ENCODE measurements at regions not wholly inside any gene's neighbourhood (a gene's known extent, or its start where the extent isn't known, plus 50 kb on each side); places are given as distances from the start of the nearest gene placed in this dataset.

DNA sequence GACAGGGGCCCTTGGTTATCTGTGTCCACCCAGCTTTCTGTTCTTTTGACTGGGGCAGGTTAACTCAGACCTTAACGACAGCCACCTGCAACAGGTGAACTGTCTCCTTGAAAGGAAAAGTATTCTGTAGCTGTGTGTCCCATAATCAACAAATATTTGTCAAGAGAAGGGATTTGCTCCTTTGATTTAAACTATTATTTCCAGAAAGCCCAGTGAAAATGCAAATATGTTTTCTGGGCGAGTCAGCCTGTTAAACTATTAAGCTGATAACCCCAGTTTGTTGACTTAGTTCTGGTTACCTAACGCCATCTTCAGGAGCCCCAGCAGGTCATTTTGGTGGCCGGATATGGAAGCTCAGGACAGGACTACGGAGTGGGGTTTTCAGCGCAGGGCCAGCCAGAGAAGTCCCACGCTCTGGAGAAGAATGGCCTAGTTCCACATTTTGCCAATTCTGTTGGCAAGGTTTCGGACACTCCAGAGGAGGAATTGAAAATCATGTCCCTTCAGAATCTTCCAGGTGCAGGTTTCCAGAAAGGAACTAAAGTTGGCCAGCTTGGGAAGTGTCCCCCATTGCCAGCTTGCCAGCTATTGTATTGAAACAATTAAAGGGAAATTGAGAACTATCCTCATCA lies 54.5 kb downstream of the ADRA2A start:
- DNase-seq (ENCODE audit: low read depth), result no peak

DNA sequence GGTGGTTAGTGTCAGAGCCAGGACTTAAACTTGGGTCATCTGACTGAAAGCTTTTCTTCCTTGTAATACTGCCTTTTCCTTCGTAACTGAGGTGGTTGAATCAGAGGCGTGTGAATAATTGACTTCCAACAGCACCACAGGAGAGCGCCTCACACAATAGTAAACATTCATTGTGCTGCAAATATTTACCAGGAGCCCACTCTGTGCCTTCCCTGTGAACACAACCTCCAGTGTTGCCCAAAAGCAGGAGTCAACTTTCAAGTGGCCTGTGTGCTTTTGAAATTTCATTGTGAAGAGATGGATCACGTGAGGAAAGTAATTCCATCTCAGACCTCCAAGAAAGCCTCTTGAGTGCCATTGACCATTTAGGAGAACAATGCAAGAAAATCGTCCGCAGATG lies 60.2 kb downstream of the ADRA2A start:
- DNase-seq (ENCODE audit: low read depth), result no peak

DNA sequence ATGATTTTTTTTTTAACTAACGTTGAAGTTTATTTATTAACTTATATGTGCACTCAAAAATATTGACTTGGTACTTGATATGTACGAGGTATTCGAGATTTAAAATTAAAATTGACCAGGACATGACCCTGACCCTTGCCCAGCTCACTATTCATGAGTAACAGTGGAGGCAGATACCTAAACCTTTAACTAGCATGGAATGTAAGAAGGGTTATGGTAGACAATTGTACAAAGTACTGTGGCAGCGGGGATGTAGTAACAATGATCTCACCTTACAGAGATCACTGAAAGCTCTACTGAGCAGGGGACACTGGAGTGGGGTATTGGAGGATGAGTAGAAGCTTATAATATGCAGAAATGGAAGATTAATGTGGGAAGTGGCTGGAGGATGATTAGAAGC lies 60.8 kb downstream of the ADRA2A start:
- no peak for DNase-seq (ENCODE audit: low read depth)

DNA sequence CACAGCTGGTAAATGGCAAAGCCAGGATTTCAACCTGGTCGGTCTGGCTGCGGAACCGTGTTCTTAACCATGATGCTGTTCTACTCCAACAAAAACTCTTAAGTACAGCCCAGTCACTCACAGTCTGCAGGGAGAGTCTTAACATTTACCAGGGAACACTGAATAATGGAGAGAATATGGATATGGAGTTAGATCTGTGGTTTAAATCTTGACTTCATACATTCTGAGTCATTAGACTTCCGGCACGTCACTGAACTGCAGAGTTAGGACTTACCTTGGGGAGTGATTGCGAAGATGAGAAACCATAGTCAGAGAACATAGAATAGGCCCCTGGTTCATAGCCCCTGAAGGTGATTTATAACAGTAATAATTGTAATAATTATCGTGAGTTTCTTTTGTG lies 61.7 kb downstream of the ADRA2A start:
- DNase-seq (ENCODE audit: low read depth), result no peak

DNA sequence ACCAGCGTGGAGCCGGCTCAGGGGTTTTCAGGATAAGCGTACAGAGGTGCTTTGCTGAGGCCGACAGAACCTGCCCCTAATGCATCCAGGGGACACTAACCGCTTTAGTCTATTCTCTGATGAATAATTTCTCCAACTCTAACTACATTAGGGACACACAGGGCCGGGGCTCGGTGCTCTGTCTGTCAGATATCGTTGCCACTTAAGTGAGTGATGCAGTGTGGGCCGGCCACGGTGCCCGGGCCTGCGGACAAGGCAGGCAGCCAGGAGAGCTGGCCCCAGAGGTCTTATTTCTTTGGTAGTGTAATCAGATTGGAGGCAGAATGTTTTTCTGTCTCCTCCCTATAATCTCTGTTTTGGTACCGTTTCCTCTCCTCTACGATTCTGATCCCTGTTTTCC lies 62.7 kb downstream of the ADRA2A start:
- no peak for DNase-seq (ENCODE audit: low read depth)

DNA sequence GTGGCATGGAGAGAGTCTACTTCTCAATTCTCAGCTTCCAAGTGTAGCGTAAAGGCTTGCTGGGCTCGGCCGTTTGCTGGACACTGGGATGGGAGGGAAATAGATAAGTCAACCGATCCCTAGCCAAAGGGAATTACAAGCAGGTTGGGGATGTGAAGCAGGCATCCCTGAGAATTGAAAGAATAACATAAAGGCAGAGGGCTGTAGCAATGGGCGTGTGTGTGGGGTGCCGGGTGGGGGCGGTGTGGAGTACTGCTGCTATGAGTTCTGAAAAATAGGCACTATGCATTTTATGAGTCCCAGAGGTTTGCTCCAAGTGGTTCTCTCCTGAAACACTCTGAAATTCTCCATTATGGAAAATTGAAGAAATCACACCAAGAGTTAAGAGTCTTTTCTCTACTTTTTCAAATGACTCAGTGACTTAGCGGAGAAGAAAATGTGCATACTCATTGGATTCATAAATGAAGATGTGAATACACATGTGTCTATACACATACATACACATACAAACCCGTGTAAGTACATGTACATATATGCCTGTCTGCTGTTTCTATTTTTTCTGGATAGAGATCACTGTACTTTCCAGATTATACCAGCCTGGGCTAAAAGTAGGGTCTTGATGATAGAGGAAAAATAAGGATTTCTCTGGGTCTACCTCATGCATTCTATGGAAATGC lies 65.4 kb downstream of the ADRA2A start:
- DNase-seq (ENCODE audit: low read depth), result no peak

DNA sequence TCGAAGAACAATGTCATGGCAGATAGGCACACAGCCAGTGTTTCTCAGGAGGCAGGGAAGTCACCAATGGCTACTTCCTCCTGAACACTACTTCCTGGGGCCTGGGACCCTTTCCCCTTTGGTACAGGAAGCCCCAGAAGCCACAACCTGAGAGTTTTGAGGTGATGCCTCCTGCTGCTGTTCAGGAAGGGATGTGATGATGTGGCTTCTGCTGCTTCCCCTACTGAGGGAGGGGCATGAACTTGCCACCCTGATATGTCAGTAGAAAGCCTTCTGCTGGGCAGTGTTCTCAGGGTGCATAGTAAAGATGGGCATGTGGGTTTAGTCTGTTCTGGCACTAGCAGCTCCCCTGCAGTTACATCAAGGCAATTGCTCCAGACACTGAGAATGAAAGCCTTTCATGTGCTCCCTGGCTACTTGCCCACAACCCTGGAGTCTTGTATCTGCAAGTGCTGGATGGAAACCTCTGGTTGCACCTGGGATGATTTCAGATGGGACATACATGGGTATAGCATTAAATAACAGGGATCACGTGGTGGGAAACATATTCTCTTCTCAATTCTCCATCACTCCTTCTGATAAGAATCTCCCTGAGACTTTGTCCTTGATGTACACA lies 69.3 kb downstream of the ADRA2A start:
- no peak for DNase-seq (ENCODE audit: low read depth)

DNA sequence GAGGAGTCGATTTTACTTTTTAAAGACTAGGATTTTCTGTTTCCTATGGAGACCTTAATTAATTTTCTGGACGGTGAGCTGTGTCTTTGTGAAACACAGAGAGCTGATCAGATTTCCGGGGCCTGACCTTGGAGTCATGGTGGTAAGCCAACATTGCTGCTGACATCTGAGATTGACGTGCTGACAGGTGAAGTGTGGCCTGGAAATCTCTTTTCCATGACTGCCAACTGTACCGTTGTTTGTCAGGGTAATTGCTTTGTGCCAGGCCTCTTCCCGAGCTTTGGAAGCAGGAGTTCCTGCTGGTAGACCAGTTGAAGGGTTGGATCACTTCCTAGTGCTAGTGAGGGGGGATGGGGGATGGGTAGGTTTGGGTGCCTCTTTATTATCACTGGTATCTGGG lies 71.2 kb downstream of the ADRA2A start:
- DNase-seq (ENCODE audit: low read depth), result no peak

DNA sequence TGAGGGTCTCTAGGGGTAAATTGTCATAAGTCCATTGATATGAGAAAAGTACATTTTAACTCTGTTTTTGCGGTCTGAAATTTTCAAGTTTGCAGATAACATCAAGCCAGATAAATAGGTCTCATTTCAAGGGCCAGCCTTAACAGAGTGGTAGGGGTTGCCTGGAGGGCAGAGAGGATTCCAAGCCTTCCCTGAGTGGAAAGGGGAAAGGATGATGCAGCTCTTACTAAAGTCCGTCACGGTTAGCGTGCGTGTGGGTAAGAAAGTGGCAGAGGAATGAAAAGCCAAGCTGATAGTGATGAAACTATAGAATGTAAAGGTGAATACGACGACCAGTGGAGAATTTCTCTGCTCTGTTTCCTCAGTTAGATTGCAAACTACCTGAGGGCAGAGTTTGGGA lies 71.6 kb downstream of the ADRA2A start:
- DNase-seq (ENCODE audit: low read depth), result no peak

DNA sequence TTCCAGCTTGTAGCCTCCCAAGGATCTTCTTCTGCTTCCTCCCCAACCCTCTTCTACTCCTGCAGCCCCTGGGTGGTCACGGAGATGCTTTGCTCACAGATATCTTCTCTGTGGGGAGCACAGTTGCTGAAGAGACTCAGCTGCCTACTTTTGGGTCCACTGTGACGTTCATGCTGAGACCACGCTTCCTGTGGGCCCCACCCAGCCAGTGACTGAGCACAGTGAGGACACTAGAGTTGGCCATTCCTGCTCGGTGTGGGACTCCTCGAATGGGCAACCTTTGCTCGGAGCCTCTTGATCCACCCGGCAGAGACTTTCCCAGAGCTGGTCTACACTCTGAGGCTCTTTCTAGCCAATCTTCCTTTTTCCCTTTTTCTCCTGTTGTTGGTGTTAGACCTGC lies 73.9 kb downstream of the ADRA2A start:
- no peak for DNase-seq (ENCODE audit: low read depth)

DNA sequence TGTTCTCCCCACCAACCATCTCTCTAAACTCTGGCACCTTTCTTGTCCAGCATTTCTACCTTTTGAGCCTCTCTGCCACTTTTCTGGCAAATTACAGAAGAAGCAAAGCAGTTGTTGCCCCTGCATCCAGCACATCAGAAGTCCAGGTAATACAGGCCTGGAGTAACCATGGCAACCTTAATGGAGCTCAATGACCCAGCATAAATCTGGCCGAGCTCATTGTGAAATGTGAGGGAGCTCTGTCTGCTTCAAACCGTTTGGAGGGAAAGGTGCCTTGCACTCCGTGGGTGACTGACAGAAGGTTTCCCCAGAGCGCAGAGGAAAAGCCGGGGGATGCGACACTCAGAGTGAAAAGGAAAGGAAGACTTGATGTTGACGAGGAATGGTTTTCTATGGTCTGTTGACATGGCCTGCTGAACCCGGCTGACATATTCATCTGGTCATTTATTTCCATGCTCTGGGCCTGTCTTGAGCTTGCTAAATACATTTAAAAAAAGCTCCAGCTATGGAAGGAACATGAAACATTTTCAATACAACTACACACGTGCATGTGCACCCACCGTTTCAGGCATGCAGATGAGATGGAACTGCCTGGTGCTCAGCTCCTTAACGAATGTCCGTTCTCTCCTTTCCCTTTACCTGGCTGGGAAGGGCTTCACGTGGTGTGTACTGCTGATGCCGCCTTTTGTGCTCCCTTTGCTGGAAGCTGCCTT lies 74.9 kb downstream of the ADRA2A start:
- no peak for DNase-seq (ENCODE audit: low read depth)

DNA sequence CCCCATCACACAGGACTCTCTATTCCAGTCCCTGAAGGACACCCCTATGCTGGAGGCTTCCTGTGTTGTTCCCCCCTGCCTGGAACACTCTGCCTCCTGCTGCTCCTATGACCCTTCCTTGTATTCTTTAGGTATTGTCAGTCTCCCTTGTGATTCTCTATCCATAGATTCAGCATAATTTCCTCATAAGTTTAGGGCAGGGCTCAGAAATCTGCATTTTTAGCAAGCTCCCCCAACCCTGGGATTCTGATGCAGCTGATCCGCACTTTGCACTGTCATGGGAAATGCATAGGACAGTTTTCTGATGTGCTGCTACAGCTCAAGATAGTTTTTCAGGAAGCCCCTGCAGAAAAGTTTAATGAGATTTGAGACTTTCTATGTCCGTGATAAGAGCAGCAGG lies 79.9 kb downstream of the ADRA2A start:
- DNase-seq (ENCODE audit: low read depth), result no peak

DNA sequence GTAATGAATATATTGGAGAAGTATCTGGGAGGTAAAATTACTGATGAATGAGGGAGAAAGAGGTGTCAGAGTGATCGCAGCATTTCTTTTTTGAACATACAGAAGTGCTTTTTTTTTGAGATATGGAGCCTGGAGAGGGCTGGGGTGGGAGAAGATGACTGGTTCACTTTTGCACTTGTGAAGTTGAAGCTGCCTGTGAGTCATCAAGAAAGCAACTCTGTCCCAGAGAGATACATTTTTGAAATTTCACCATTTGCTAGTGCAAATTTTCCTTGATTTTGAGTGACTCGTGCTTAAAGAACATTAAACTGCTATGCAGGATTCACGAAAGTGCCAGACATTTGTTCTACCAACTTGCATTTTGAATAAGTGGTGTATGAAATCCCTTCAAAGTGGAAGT lies 81.8 kb downstream of the ADRA2A start:
- no peak for DNase-seq (ENCODE audit: low read depth)

DNA sequence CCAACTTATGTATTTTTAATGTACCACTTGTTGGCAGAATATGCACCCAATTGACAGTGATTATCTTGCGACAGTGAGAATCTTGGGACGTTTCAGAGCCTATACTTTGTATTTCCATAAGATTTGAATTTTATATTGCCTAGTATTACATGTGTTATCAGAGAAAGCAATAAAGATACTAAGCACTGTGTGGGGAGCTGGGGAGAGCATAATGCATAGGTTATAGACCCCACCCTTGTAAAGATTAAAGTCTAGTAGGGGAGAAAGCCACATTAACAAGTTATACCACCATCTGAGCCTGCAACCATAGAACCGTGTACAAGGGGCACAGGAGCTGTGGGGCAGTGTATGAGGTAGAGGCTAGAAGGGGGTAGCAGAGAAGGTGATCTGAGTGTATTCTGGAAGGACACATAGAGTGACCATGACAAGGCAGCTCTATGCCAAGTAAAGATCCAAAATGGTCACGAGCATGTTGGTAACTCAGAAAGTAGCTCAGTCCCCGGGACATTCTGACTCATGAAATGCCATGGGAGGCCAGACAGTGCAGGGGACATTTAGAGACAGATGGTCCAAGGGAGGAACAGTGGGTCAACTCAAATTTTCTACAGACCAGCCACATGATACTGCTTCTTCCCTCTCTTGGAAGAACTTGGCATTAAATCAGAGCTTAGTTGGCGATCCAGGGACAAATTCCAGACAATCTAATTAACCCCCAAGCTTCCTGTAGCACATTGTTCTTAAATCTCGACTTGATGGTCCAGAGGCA lies 84.5 kb downstream of the ADRA2A start:
- no peak for DNase-seq (ENCODE audit: low read depth)

DNA sequence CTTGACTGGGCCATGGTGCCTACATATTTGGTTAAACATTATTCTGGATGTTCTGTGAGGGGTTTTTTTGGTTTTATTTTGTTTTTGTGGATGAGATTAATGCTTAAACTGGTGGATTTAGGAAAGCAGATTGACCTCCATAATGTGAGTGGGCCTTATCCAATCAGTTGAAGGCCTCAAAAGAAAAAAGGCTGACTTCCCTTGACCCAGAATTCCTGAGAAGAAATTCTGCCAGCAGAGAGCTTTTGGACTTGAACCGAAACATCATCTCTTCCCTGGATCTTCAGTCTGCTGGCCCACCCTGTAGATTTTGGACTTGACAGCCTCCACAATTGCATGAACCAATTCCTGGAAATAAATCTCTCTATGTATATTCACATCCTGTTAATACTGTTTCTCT lies 94.4 kb downstream of the ADRA2A start:
- DNase-seq (ENCODE audit: low read depth), result no peak

DNA sequence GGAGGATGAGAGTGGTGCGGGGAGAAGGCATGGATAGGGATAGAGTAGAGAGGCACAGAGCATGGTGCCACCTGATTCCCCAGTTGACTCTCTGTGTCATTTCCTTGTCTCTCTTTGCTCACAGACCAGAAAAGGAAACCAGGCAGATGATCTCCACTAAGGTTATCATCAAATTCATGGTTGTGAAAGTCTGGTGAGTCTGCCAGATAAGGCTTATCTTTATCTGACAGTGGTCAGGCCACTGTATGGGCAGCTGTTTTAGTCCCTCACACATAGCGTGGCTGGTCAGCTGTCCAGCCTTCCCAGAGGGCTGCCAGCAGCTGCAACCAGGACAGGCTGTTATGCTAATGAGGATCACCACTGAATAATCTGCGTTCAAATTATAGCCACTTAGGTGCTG lies 99.0 kb downstream of the ADRA2A start:
- DNase-seq (ENCODE audit: low read depth), result no peak

DNA sequence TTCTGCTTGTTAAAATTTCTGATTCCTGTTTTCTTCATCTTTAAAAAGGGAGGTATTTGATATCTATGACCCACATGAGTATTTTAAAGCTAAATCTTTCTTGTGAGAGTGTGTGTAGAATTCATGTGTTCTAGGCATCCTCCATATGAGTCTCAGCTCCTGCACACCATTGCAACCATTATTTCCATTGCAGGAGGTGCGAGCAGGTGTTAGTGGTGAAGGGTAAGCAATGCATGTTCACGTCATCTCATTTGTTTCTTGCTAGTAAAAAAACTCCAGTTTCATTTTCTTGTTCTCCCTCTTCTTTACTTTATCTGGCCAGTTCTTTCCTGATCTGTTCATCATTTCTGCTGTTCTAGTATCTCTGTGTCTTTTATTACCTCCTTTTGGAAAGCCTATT lies 100.5 kb downstream of the ADRA2A start:
- DNase-seq (ENCODE audit: low read depth), result no peak

DNA sequence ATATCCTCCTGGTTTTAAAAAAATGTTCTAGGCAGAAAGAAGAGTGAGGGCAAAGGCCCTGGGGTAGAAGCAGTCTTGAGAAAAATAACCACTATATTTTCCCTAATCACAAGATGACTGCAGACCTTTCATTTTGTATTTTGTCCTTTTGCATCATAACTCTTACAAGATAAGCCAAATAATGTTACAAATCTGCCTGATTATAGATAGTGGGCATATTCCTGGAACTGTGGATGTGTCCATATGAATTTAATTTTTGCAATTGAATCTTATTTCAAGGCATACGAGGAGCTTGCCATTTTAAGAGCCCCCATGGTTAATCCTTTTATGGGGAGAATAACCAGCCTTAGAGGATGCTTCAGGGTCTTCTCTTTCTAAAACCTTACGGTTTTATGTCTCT lies 102.7 kb downstream of the ADRA2A start:
- no peak for DNase-seq (ENCODE audit: low read depth)

DNA sequence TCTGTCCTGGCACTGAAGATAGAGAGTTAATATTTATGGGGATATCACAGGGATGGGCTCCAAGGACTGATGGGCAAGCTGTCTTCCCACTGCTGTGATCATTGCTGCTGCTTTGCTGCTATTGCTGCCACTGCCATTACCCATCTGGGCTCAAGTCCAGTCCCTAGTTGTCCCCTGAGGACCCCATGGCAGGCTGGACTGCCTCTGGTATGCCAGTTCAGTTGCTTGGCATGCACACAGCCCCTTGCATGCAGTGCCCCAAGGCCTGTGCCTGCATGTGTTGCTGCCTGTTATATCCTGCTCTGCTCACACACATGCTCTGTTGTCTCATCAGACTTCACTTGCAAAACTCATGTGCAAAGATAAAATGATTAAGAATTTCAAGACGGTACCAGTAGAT lies 109.5 kb downstream of the ADRA2A start:
- no peak for DNase-seq (ENCODE audit: low read depth)

DNA sequence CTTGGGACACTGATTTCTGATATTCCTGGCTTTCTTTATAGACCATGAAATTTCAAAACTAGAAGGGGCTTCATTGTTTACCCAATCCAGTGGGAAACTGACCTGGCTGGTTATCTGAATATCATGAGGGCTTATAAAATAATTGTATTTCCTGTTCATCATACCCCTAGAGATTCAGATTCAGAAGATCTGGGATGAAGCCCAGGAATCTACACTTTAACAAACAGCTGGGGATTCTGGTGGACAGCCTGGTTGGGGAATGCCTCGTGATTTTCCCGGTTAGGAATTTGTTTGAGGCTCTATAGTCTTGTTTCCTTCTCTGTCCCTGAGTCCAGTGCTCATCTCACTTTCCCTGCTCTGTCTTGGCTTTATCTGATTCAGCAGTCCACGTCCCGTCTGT lies 110.3 kb downstream of the ADRA2A start:
- no peak for DNase-seq (ENCODE audit: low read depth)

DNA sequence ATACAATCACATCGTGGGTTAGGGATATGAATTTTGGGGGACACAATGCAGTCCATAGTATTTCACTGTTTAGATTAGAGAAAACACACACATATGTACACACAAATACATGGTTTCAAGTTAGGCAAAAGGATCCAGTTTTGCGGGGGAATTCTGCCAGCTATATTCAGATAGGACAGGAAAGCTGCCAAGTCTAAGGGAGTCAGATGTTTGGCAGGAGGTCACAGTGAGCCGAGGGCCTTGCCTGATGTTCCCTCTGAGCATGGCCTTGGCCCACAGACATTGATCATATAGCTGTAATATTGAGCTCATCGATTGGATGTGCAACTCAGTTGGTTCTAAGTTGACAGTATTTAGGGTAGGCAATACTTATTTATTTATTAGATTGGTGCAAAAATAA lies 122.8 kb downstream of the ADRA2A start:
- no peak for DNase-seq (ENCODE audit: low read depth)

DNA sequence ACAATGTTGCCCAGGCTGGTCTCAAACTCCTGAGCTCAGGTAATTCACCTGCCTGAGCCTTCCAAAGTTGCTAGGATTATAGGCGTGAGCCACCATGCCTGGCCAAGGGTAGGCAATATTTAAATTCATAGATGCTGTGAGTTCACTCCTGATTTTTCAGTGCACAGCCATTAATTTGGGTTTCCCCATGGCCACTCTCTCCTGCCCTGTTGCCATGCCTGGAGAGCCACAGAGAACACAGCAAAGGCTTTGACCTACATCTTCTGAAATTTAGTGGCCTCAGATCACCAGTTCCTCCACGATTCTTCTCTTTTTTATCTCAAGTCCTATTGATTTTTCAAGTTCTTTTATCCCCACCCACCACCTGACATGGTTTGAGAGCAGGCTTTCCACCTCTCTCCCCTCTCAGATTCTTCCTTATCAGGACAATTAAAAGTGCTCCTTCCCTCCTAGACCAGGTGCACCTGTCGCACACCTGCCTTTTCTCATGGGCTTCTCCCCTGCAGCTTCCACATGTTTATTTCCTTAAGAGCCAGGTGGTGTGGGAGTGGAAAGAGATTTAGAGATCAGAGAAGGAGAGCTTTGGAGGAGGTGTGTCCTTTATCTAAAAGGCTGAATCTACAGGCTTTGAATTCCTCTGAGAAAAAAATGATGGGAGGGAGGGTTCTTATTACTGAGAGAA lies 123.8 kb downstream of the ADRA2A start:
- DNase-seq (ENCODE audit: low read depth), result no peak
